ENCODE measurements at regions not wholly inside any gene's neighbourhood (a gene's known extent, or its start where the extent isn't known, plus 50 kb on each side); places are given as distances from the start of the nearest gene placed in this dataset.

- Histone ChIP-seq H3K9me3 (no peaks in the 10 kb centered on the region), H3K4me3 (ENCODE audit: low read depth in 1 of 2, low read length in 1 of 2) (no peak overlapping the region), H3K27me3 (no peaks in the 10 kb centered on the region), H3K27ac (no peak overlapping the region), H3K4me1 (ENCODE audit: control insufficient read depth in 1 of 2, insufficient read depth in 1 of 2, low read depth in 1 of 2, low read length in 1 of 2) (no peaks in the 10 kb centered on the region), H3K36me3 (no peaks in the 10 kb centered on the region)
- TF ChIP-seq, protein P1, sequence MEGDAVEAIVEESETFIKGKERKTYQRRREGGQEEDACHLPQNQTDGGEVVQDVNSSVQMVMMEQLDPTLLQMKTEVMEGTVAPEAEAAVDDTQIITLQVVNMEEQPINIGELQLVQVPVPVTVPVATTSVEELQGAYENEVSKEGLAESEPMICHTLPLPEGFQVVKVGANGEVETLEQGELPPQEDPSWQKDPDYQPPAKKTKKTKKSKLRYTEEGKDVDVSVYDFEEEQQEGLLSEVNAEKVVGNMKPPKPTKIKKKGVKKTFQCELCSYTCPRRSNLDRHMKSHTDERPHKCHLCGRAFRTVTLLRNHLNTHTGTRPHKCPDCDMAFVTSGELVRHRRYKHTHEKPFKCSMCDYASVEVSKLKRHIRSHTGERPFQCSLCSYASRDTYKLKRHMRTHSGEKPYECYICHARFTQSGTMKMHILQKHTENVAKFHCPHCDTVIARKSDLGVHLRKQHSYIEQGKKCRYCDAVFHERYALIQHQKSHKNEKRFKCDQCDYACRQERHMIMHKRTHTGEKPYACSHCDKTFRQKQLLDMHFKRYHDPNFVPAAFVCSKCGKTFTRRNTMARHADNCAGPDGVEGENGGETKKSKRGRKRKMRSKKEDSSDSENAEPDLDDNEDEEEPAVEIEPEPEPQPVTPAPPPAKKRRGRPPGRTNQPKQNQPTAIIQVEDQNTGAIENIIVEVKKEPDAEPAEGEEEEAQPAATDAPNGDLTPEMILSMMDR (IDR thresholded peaks at IDR 0.05): no peak
Observed at GRCh38 chr18:2102022-2102421, 469.3 kb downstream of the METTL4 start.

- H3K36me3 ChIP-seq: no peaks in the 10 kb centered on the region
- TF ChIP-seq, protein P1 (IDR thresholded peaks at IDR 0.05): no peak
- H3K4me3 ChIP-seq (ENCODE audit: low read depth in 1 of 2, low read length in 1 of 2): no peak overlapping the region
- no peaks in the 10 kb centered on the region for H3K4me1 ChIP-seq (ENCODE audit: control insufficient read depth in 1 of 2, insufficient read depth in 1 of 2, low read depth in 1 of 2, low read length in 1 of 2)
- no peak overlapping the region for H3K27ac ChIP-seq
- H3K27me3 ChIP-seq: no peaks in the 10 kb centered on the region
- H3K9me3 ChIP-seq: no peaks in the 10 kb centered on the region
Observed at GRCh38 chr18:2103299-2103698, 468.0 kb downstream of the METTL4 start.

GRCh38 chr18:2104620-2105462 is 466.5 kb downstream of the METTL4 start:
- Histone ChIP-seq H3K4me1 (ENCODE audit: control insufficient read depth in 1 of 2, insufficient read depth in 1 of 2, low read depth in 1 of 2, low read length in 1 of 2) (no peaks in the 10 kb centered on the region), H3K4me3 (ENCODE audit: low read depth in 1 of 2, low read length in 1 of 2) (no peak overlapping the region), H3K27ac (no peak overlapping the region), H3K36me3 (no peaks in the 10 kb centered on the region), H3K27me3 (peaks cover 3% of the 10 kb centered on the region), H3K9me3 (no peaks in the 10 kb centered on the region)
- TF ChIP-seq, protein P1 (IDR thresholded peaks at IDR 0.05): peak; percentile 79

- TF ChIP-seq, protein P1 (IDR thresholded peaks at IDR 0.05): no peak
- peaks cover 38% of the 10 kb centered on the region for H3K27me3 ChIP-seq
- no peak overlapping the region for H3K27ac ChIP-seq
- no peaks in the 10 kb centered on the region for H3K36me3 ChIP-seq
- H3K4me1 ChIP-seq (ENCODE audit: control insufficient read depth in 1 of 2, insufficient read depth in 1 of 2, low read depth in 1 of 2, low read length in 1 of 2): no peaks in the 10 kb centered on the region
- H3K4me3 ChIP-seq (ENCODE audit: low read depth in 1 of 2, low read length in 1 of 2): no peak overlapping the region
- H3K9me3 ChIP-seq: no peaks in the 10 kb centered on the region
Observed at GRCh38 chr18:2108591-2108990, 462.7 kb downstream of the METTL4 start.

- no peaks in the 10 kb centered on the region for H3K9me3 ChIP-seq
- no peaks in the 10 kb centered on the region for H3K4me1 ChIP-seq (ENCODE audit: control insufficient read depth in 1 of 2, insufficient read depth in 1 of 2, low read depth in 1 of 2, low read length in 1 of 2)
- no peak overlapping the region for H3K27ac ChIP-seq
- H3K4me3 ChIP-seq (ENCODE audit: low read depth in 1 of 2, low read length in 1 of 2): no peak overlapping the region
- H3K36me3 ChIP-seq: no peaks in the 10 kb centered on the region
- peaks cover 46% of the 10 kb centered on the region for H3K27me3 ChIP-seq
- TF ChIP-seq, protein P1 (IDR thresholded peaks at IDR 0.05): no peak
Observed at GRCh38 chr18:2111456-2111855, 459.8 kb downstream of the METTL4 start.
